GM12892 (cell line): ENCODE measurements at regions not wholly inside any gene's neighbourhood (a gene's known extent, or its start where the extent isn't known, plus 50 kb on each side); places are given as distances from the start of the nearest gene placed in this dataset.

Experiments
- POLR2AphosphoS5 ChIP-seq: IDR thresholded peaks from 2 replicates; pipeline ENCODE4 v1.6.1; 2011; ENCODE audit warnings: low read depth, low read length, control low read depth
- TAF1 ChIP-seq: IDR thresholded peaks from 2 replicates; pipeline ENCODE4 v1.6.1; 2011; ENCODE audit warnings: low read depth, mild to moderate bottlenecking, control low read depth, low read length, borderline replicate concordance

GRCh38 chr2:18883616-18884456 is 294.5 kb upstream of the NT5C1B start:
- TF ChIP-seq TAF1 (no peak), POLR2AphosphoS5 (no peak)
